ENCODE measurements at regions not wholly inside any gene's neighbourhood (a gene's known extent, or its start where the extent isn't known, plus 50 kb on each side); places are given as distances from the start of the nearest gene placed in this dataset.
"Not testable (repeated sequence)": the region's sequence is repeated elsewhere in the genome, so short reads cannot be mapped to it uniquely, and the experiment has no call there.

- Histone ChIP-seq H3K4me3 (no peak overlapping the region), H3K27ac (no peak overlapping the region), H3K27me3 (no peaks in the 10 kb centered on the region), H3K9me3 (no peaks in the 10 kb centered on the region), H3K4me1 (no peaks in the 10 kb centered on the region), H3K36me3 (no peaks in the 10 kb centered on the region)
- TF ChIP-seq CTCF (IDR thresholded peaks at IDR 0.05), result no peak
- no peak for DNase-seq
- intact Hi-C loops (cut with DNase I; ENCODE audit: low total_unique reads), result no loop called here
Observed at GRCh38 chr12:71312768-71313403, 126.7 kb upstream of the LGR5 start.

GRCh38 chr12:71311611-71312010 lies 128.0 kb upstream of the LGR5 start:
- H3K4me3 ChIP-seq; intact Hi-C loops (cut with DNase I; ENCODE audit: low total_unique reads); H3K36me3 ChIP-seq; H3K9me3 ChIP-seq; DNase-seq; H3K4me1 ChIP-seq; H3K27me3 ChIP-seq; H3K27ac ChIP-seq: not testable (repeated sequence)

- H3K27me3 ChIP-seq, result no peaks in the 10 kb centered on the region
- H3K9me3 ChIP-seq, result no peaks in the 10 kb centered on the region
- H3K36me3 ChIP-seq, result no peaks in the 10 kb centered on the region
- intact Hi-C loops (cut with DNase I; ENCODE audit: low total_unique reads), result no loop called here
- H3K4me3 ChIP-seq, result no peak overlapping the region
- no peak for TF ChIP-seq CTCF (IDR thresholded peaks at IDR 0.05)
- H3K4me1 ChIP-seq, result no peaks in the 10 kb centered on the region
- H3K27ac ChIP-seq, result no peak overlapping the region
- DNase-seq, result no peak
Observed at GRCh38 chr12:71306808-71307207, 132.8 kb upstream of the LGR5 start.

GRCh38 chr12:71304306-71304705 lies 135.3 kb upstream of the LGR5 start:
- intact Hi-C loops (cut with DNase I; ENCODE audit: low total_unique reads), result no loop called here
- Histone ChIP-seq H3K9me3 (no peaks in the 10 kb centered on the region), H3K36me3 (no peaks in the 10 kb centered on the region), H3K4me3 (no peak overlapping the region), H3K27ac (no peak overlapping the region), H3K27me3 (no peaks in the 10 kb centered on the region), H3K4me1 (no peaks in the 10 kb centered on the region)
- no peak for DNase-seq
- no peak for TF ChIP-seq CTCF (IDR thresholded peaks at IDR 0.05)

GRCh38 chr12:71303199-71303598 lies 136.4 kb upstream of the LGR5 start:
- no peak for TF ChIP-seq CTCF (IDR thresholded peaks at IDR 0.05)
- intact Hi-C loops (cut with DNase I; ENCODE audit: low total_unique reads), result no loop called here
- no peak overlapping the region for H3K27ac ChIP-seq
- H3K4me3 ChIP-seq, result no peak overlapping the region
- no peaks in the 10 kb centered on the region for H3K27me3 ChIP-seq
- H3K9me3 ChIP-seq, result no peaks in the 10 kb centered on the region
- no peak for DNase-seq
- no peaks in the 10 kb centered on the region for H3K36me3 ChIP-seq
- H3K4me1 ChIP-seq, result peaks cover 0 to 4% (median 0%) of the 10 kb centered on the region in 4 donors

- no peak for TF ChIP-seq CTCF (IDR thresholded peaks at IDR 0.05)
- intact Hi-C loops (cut with DNase I; ENCODE audit: low total_unique reads), result no loop called here
Observed at GRCh38 chr12:71300772-71301675, 138.6 kb upstream of the LGR5 start.

More at GRCh38 chr12:71300772-71301675, 138.6 kb upstream of the LGR5 start:
- no peak overlapping the region for H3K4me3 ChIP-seq
- H3K4me1 ChIP-seq, result peaks cover 0 to 15% (median 0%) of the 10 kb centered on the region in 4 donors
- DNase-seq, result no peak
- no peaks in the 10 kb centered on the region for H3K36me3 ChIP-seq
- H3K27me3 ChIP-seq, result no peaks in the 10 kb centered on the region
- H3K27ac ChIP-seq, result no peak overlapping the region
- H3K9me3 ChIP-seq, result no peaks in the 10 kb centered on the region

All from tibial artery (tissue), 4 donors.